Right lobe of liver (tissue), 6 donors: ENCODE measurements at regions not wholly inside any gene's neighbourhood (a gene's known extent, or its start where the extent isn't known, plus 50 kb on each side); places are given as distances from the start of the nearest gene placed in this dataset.

ENCODE experiments used
- ATAC-seq, 4 donors: fragments of 200-7000 bp; cut with Tn5 transposase; one replicate each; pipeline ENCODE4 v1.9.1; 2020; ENCODE audit warnings: mild to moderate bottlenecking in 4 of 4, moderate library complexity in 4 of 4
- DNase-seq, 3 donors: peaks; one replicate each; pipeline ENCODE4 v3.0.0-alpha.2; 2020
- H3K27ac ChIP-seq, 3 donors: fragments of 200-600 bp; one replicate each; pipeline ENCODE4 v1.8.0; 2022
- H3K27me3 ChIP-seq, 2 donors: fragments of 200-600 bp; one replicate each; pipeline ENCODE4 v1.8.0; 2022
- H3K36me3 ChIP-seq, 4 donors: fragments of 200-600 bp; sonication (generic) in 1 of 4; one replicate each; pipeline versions ENCODE4 v1.5.1 to v1.8.0; 2017 to 2022; ENCODE audit warnings: control low read depth in 1 of 4
- H3K4me1 ChIP-seq, 4 donors: fragments of 200-600 bp; sonication (generic) in 1 of 4; one replicate each; pipeline versions ENCODE4 v1.5.1 to v1.8.0; 2017 to 2022; ENCODE audit warnings: control low read depth in 1 of 4
- H3K4me3 ChIP-seq, 3 donors: fragments of 200-600 bp; one replicate each; pipeline ENCODE4 v1.8.0; 2022
- H3K9me3 ChIP-seq, 4 donors: fragments of 200-600 bp; sonication (generic) in 1 of 4; one replicate each; pipeline versions ENCODE4 v1.5.1 to v1.8.0; 2017 to 2022; ENCODE audit warnings: control low read depth in 1 of 4
- CTCF ChIP-seq, 4 donors: fragments of 200-600 bp in 3 of 4; fragments of 450-650 bp in 1 of 4; IDR thresholded peaks; one replicate each; pipeline versions ENCODE4 v1.5.1 to v1.8.0; 2016 to 2022; ENCODE audit warnings: antibody characterized with exemption in 4 of 4, mild to moderate bottlenecking in 2 of 4
- POLR2A ChIP-seq: fragments of 450-650 bp; IDR thresholded peaks from one replicate; pipeline ENCODE4 v1.6.1; 2017; ENCODE audit warnings: antibody characterized with exemption, mild to moderate bottlenecking
- WGBS: methylation state at CpG from one replicate; pipeline ENCODE4 v1.1.6; 2018; ENCODE audit warnings: low coverage, low lambda C conversion rate; ENCODE audit not compliant: insufficient coverage; ENCODE audit errors: missing lambda C conversion rate; 5-methylcytosine and 5-hydroxymethylcytosine counted together
- intact Hi-C, 2 donors: fragments of 100-400 bp; cut with DNase I; formaldehyde crosslinking; loops; one replicate each; pipeline versions ENCODE4 v1.11.2 to v1.14.1; 2022
- donor health status: DM: no; HTN: yes; CAD: no.
- donor health status: DM: no; HTN: no; CAD: no.
- donor health status: DM: no; HTN: no; CAD: no.
- donor health status: DM: no; HTN: yes; CAD: no.
- donor health status: DM: no; HTN: yes; CAD: no.

- H3K27ac ChIP-seq, result no peak overlapping the region
- WGBS, result 62% methylated on average over 3 of the region's 3 CpGs
- DNase-seq (no peak), ATAC-seq (no peak)
- no peak overlapping the region for H3K4me3 ChIP-seq
- no peak for TF ChIP-seq CTCF (IDR thresholded peaks at IDR 0.05)
- no peak for TF ChIP-seq POLR2A
- intact Hi-C loops, result no loop called here
- no peaks in the 10 kb centered on the region for H3K27me3 ChIP-seq
- H3K9me3 ChIP-seq, result no peaks in the 10 kb centered on the region
- no peaks in the 10 kb centered on the region for H3K36me3 ChIP-seq
- H3K4me1 ChIP-seq, result peaks cover 0 to 3% (median 0%) of the 10 kb centered on the region in 4 donors
Observed at GRCh38 chr11:56887940-56888339, 100.8 kb upstream of the OR5AK2 start.

GRCh38 chr11:56886455-56886854 is 102.3 kb upstream of the OR5AK2 start:
- ATAC-seq, result peak in 3 of 4 donors; percentile 30 to 87 (median 68)
- Histone ChIP-seq H3K4me1 (peaks cover 0 to 3% (median 0%) of the 10 kb centered on the region in 4 donors), H3K4me3 (no peak overlapping the region), H3K27ac (no peak overlapping the region), H3K27me3 (no peaks in the 10 kb centered on the region), H3K36me3 (no peaks in the 10 kb centered on the region), H3K9me3 (no peaks in the 10 kb centered on the region)
- intact Hi-C loops, result no loop called here
- WGBS, result 21% methylated on average over 6 of the region's 6 CpGs
- TF ChIP-seq POLR2A, result no peak
- TF ChIP-seq CTCF (IDR thresholded peaks at IDR 0.05), result no peak
- no peak for DNase-seq

- intact Hi-C loops, result no loop called here
Observed at GRCh38 chr11:56885854-56886253, 102.9 kb upstream of the OR5AK2 start.

GRCh38 chr11:56885177-56885576 is 103.5 kb upstream of the OR5AK2 start:
- WGBS, result 36% methylated on average over 1 of the region's 1 CpG
- Histone ChIP-seq H3K4me1 (peaks cover 0 to 3% (median 0%) of the 10 kb centered on the region in 4 donors), H3K27ac (no peak overlapping the region), H3K4me3 (no peak overlapping the region), H3K9me3 (no peaks in the 10 kb centered on the region), H3K27me3 (no peaks in the 10 kb centered on the region), H3K36me3 (no peaks in the 10 kb centered on the region)
- no peak for TF ChIP-seq POLR2A
- no peak for TF ChIP-seq CTCF (IDR thresholded peaks at IDR 0.05)
- no peak for DNase-seq
- peak in 1 of 4 donors; percentile 35 for ATAC-seq
- intact Hi-C loops, result no loop called here

More at GRCh38 chr11:56885854-56886253, 102.9 kb upstream of the OR5AK2 start:
- DNase-seq, result no peak
- H3K9me3 ChIP-seq, result no peaks in the 10 kb centered on the region
- no peak for ATAC-seq
- no peak overlapping the region for H3K4me3 ChIP-seq
- 18% methylated on average over 2 of the region's 2 CpGs for WGBS
- H3K36me3 ChIP-seq, result no peaks in the 10 kb centered on the region
- no peak overlapping the region for H3K27ac ChIP-seq
- peaks cover 0 to 3% (median 0%) of the 10 kb centered on the region in 4 donors for H3K4me1 ChIP-seq
- TF ChIP-seq CTCF (IDR thresholded peaks at IDR 0.05) (no peak), POLR2A (no peak)
- no peaks in the 10 kb centered on the region for H3K27me3 ChIP-seq
